AG09309 (cell line): ENCODE measurements at regions not wholly inside any gene's neighbourhood (a gene's known extent, or its start where the extent isn't known, plus 50 kb on each side); places are given as distances from the start of the nearest gene placed in this dataset.

Source experiments
- DNase-seq: peaks from one replicate; pipeline ENCODE4 v3.0.0-alpha.2; 2010; ENCODE audit warnings: low read depth
- H3K4me3 ChIP-seq: 2 replicates; pipeline ENCODE4 v1.5.1; 2011; ENCODE audit warnings: mild to moderate bottlenecking, low read depth, low read length, moderate library complexity; ENCODE audit not compliant: control insufficient read depth
- CTCF ChIP-seq: IDR thresholded peaks from 2 replicates; pipeline ENCODE4 v1.5.1; 2011; ENCODE audit warnings: mild to moderate bottlenecking, low read depth, low read length, inconsistent platforms; ENCODE audit not compliant: insufficient read depth, control insufficient read depth; ENCODE audit errors: missing control alignments

GRCh38 chr1:88466011-88466410, 218.1 kb upstream of the PKN2 start:
- no peak for TF ChIP-seq CTCF
- no peak for DNase-seq
- no peak overlapping the region for H3K4me3 ChIP-seq

- H3K4me3 ChIP-seq, result no peak overlapping the region
- DNase-seq, result no peak
- TF ChIP-seq CTCF, result no peak
Observed at GRCh38 chr1:88466899-88467580, 217.0 kb upstream of the PKN2 start.

GRCh38 chr1:88472298-88472697, 211.8 kb upstream of the PKN2 start:
- no peak for TF ChIP-seq CTCF
- H3K4me3 ChIP-seq, result no peak overlapping the region
- DNase-seq, result no peak

- DNase-seq, result no peak
- no peak for TF ChIP-seq CTCF
Observed at GRCh38 chr1:88472714-88473113, 211.4 kb upstream of the PKN2 start.

GRCh38 chr1:88474555-88475304, 209.3 kb upstream of the PKN2 start:
- no peak overlapping the region for H3K4me3 ChIP-seq
- DNase-seq, result no peak
- no peak for TF ChIP-seq CTCF

More at GRCh38 chr1:88472714-88473113, 211.4 kb upstream of the PKN2 start:
- no peak overlapping the region for H3K4me3 ChIP-seq

GRCh38 chr1:88484881-88485280, 199.2 kb upstream of the PKN2 start:
- H3K4me3 ChIP-seq, result no peak overlapping the region
- TF ChIP-seq CTCF, result no peak
- DNase-seq, result no peak
